Endometrium (tissue), 2 donors: ENCODE measurements at regions not wholly inside any gene's neighbourhood (a gene's known extent, or its start where the extent isn't known, plus 50 kb on each side); places are given as distances from the start of the nearest gene placed in this dataset.
"Not testable (repeated sequence)": the region's sequence is repeated elsewhere in the genome, so short reads cannot be mapped to it uniquely, and the experiment has no call there.

Source experiments
- FAIRE-seq: peaks from 2 replicates; lab custom pipeline; 2012; peaks lifted over from hg19 to GRCh38; lab: Jason Lieb, UNC
- donor health status: control.
- donor health status: control.

DNA sequence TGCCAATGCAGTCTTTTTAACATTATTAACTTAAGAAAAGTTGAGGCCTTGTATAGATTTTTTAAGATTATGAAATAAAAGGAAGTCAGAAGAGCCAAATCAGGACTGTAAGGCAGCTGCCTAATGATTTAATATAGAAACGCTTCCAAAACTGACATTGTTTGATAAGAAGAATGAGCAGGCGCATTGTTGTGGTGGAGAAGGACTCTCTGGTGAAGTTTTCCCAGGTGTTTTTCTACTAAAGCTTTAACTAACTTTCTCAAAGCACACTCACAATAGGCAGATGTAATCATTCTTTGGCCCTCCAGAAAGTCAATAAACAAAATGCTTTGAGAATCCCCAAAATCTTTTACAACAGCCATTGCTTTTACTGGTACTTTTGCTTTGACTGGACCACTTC lies 288.6 kb upstream of the FIGN start:
- no peak for FAIRE-seq

- FAIRE-seq, result no peak
Measured at GRCh38 chr2:164023896-164024295, 288.1 kb upstream of the FIGN start.

- FAIRE-seq, result no peak
Measured at GRCh38 chr2:164015328-164016123, 279.7 kb upstream of the FIGN start.

DNA sequence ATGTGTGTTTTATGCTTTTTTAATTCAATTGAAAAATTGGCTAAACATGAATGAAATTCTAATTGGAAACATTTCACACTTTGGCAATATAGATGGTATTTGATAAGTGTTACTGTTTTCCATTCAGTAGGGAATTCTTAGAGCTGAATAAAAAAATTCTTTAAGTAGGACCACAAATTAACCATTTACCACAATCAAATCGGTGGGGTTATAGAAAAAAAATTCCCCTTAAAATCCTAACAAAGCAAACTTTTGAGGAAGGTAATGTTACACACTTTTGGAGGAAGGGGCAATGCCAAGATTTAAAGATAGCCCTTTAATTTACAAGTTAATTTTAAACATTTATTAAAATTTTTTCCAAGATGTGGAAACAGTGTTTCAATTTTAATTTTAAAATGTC lies 279.0 kb upstream of the FIGN start:
- no peak for FAIRE-seq

- FAIRE-seq, result no peak
Measured at GRCh38 chr2:164014068-164014731, 278.4 kb upstream of the FIGN start.

DNA sequence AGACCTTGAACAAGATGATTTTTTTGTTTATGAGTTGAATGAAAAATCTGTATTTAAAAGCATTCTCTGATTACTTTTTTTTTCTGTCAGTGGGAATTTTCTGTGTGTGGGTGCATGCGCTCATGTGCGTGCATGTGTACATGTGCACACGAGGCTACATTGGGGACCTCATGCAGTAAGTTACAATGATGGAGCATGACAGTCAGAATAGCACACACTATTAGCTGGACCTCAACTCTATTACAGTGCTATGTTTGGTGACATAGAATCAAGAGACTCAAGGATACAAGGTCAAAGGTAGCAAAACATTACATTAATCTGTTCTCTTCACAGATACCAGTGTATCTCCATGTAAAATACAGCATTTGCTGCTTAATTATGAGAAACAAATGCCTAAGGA lies 276.8 kb upstream of the FIGN start:
- FAIRE-seq, result no peak

DNA sequence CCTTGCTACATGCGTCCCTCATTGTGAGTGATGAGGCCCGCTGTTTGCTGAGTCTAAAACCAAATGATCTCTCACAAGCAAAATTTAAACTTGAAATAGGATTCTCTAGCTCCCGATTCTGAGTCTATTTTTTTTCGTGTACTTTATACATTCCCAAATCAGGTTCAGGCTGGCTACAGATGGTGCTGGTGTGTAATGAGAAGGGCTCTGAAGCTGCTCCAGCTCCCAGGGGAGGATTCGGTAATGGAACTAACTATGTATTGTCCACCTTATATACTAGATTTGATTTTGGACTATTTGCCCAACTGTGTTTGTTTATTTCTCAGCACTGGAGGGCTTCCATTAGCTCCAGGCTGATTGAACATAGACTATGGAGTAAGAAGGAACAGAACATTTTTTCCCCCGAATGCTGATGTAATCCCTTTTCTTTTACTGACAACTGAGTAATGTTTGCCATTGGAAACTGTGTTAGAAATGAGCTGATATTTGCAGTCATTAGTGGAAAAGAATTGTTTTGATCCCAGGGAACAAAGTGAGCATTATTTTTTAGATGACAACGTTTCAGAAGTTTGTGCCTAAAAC lies 274.0 kb upstream of the FIGN start:
- no peak for FAIRE-seq

- FAIRE-seq, result no peak
Measured at GRCh38 chr2:164008752-164009151, 272.9 kb upstream of the FIGN start.

DNA sequence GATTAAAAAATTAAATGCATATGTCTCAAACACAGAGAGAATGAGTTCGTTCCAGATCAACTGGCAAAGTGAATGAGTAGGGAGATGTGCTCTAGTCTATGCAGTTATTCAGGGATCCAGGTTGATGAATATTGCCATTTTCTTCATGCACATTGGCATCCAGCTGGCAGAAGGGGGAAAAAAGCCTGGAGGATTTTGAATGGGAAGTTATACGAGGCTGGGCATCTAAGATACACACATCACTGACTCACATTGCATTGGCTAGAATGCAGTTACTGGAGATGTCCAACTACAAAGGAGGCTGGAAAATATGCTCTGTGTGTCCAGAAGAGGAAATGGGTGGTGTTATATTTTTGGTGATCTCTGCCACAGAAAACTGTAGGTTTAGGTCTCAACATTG lies 270.9 kb upstream of the FIGN start:
- no peak for FAIRE-seq

DNA sequence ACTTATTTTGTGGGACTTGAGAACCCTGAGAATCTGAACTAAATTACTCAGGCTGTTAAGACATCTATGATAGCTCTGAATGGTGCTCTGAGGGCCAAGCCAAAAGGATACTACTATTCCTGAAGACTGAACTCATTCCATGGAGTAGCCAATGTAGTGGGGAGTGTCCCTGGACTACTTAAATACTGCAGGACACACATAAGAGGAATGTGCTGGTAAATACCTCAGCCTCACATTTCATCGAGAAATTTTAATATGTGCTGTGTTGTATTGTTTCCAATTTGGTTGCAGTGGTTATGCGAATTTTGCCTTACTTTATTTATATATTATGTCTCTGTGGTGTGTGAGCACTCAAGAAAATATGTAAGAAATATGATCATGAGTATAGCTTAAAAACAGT lies 264.4 kb upstream of the FIGN start:
- no peak for FAIRE-seq

DNA sequence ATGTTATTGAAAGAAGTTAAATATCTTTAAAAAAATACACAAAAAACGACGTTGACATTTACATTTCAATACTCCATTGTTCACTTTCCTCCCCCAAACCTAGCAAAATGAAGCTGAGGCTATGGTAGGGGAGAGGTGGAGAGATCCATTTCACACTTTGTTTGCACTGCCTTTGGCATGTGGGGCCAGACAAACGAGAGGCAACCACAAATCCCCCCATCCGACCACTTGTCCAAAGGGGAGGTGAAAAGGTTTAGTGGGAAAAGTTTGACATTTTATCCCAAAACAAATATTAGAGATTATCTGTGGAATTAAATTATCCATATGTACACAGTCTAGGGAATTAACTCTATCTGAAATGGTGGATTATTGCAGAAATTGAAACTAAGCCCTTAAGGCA lies 261.7 kb upstream of the FIGN start:
- no peak for FAIRE-seq

- FAIRE-seq, result no peak
Measured at GRCh38 chr2:163990541-163990940, 254.7 kb upstream of the FIGN start.

- FAIRE-seq, result no peak
Measured at GRCh38 chr2:163990101-163990500, 254.3 kb upstream of the FIGN start.

DNA sequence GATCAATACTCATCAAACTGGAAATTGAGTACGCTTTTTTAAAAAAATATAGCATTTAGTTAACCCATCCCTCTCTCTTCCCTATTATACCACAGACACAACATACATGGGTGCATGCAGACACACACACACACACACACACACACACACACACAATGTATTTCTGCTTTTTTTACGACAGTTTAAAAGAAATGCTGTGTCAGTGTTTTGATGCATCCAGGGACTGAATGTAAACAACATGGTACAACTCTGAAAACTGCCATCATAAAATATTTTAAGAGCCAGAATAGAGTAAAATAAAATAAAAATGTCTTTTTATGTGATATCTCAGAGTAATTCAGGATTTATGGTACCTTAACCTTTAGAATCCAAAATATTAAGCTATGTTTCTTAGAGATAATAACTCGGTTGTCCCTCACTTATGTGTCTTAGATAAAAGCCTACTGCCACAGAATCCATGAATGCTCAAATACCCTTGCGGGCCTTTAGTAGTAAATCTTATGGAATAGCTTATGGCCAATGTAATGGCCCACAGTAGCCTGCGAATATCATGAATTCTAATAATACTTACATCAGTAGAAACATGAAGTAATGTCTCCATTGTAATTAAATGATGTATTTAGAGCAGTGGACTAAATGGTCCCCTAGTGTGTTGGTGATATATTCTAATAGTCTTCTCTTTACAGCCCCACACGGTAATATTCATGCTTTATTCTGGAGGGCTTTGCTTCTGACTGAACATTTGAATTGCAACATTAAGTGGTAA lies 251.6 kb upstream of the FIGN start:
- FAIRE-seq, result no peak

- no peak for FAIRE-seq
Measured at GRCh38 chr2:163984986-163985385, 249.2 kb upstream of the FIGN start.

- FAIRE-seq, result no peak
Measured at GRCh38 chr2:163983911-163984310, 248.1 kb upstream of the FIGN start.

DNA sequence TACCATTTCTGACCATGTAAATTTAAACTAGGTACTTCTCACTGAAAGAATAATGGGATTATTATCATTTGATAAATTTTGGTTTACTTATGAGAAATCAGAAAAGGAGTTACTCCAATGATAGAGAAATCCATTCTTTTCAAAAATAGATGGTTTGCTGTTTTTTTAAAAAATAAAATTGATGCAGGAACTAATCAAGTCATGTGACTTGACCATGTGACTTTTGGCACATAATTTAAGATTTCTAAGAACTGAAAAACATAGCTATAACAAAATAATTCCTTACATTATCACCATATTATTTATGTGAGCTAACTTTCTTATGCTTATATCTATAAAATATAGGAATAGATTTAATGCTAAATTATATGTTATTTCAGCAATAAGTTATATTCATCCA lies 247.1 kb upstream of the FIGN start:
- no peak for FAIRE-seq

DNA sequence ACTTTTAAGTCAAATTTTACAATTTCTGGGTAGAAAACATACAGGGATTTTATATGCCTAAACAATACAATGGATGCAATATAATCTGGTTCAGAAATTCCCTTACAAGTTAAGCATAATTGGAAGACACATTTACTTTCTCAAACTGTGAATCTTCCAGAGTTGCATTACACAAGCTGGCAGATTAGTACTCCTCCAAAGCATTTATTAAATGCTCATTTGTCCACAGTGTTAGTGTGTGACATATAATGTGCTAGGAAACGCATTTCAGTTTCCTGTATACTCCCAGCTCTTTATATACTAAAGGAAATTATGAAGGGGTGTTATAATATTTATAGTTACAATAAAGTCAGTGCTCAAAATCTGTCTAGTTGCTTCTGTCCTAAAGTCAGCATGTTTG lies 239.0 kb upstream of the FIGN start:
- no peak for FAIRE-seq

DNA sequence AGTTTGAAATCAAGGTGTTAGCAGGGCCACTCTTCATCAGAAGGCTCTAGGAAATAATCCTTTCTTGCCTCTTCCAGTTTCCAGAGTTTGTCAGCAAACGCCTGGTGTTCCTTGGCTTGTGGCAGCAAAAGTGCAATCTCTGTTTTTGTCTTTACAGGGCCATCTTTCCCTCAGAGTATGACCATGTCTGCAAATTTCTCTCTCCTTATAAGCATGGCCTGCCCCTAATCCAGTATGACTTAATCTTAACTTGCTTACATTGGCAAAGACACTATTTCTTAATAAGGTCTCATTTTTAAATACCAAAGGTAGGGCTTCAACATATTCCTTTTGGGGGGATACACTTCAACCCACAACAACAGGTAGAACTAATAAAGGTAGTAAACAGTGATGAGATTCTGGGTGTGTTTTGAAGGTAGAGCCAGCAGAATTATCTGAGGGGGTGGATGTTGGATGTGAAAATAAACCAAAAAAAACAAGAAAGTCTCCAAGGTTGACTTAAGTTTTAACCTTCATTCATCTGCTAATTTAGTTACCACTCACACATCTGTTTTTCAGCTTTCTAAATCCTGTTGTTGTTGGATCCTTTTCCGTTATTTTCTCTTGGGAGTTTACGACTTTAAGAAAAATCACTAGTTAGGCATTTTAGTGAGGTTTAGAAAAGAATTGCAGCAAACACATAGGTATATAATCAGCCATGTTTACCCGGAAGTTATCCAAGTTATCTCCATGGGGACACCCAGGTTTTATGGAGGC lies 234.4 kb upstream of the FIGN start:
- FAIRE-seq, result peak; percentile 74

- FAIRE-seq, result not testable (repeated sequence)
Measured at GRCh38 chr2:163964278-163964677, 228.5 kb upstream of the FIGN start.

- FAIRE-seq, result no peak
Measured at GRCh38 chr2:163953390-163953907, 217.6 kb upstream of the FIGN start.

DNA sequence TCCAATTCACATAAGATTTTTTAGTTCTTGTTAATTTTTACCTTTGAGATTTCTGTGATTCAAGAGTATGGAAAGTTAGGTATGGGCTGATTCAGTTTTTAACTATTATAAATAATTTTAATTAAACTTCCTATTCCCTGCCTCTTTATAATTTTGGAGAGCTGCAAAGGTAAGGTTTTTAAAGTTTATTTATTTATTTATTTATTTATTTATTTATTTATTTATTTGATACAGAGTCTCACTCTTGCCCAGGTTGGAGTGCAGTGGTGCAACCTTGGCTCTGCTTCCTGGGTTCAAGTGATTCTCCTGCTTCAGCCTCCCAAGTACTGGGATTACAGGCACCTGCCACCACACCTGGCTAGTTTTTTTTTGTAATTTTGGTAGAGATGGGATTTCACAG lies 215.5 kb upstream of the FIGN start:
- no peak for FAIRE-seq
